ENCODE measurements at regions not wholly inside any gene's neighbourhood (a gene's known extent, or its start where the extent isn't known, plus 50 kb on each side); places are given as distances from the start of the nearest gene placed in this dataset.

DNA sequence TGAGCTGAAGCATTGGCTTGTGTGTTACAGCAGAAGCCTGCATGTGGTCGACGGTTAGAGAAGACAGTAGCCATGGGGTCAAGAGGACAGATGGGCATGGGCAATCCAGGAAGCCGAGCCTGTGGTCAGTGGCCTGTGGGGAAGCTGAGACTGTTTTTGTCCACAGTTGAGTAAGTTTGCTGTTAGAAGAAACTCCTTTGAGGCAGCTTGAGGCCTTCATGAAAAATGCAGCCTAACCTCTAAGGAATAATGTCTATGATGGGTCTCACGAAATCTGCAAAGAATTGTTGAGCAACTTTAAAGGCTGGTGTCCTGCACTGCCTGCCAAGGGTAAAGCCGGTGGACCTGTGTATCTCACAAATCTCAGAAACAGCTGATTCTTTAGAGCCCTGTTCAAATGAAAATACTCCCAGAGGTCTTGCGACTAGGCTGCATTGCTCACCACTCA is 322.4 kb downstream of the SETD4 start:
- Histone ChIP-seq H3K27me3 (no peaks in the 10 kb centered on the region), H3K27ac (peak overlapping the region; percentile 49), H3K36me3 (no peaks in the 10 kb centered on the region), H3K4me1 (peaks cover 17% of the 10 kb centered on the region), H3K4me3 (no peak overlapping the region), H3K9me3 (peaks cover 3% of the 10 kb centered on the region)
- DNase-seq (ENCODE audit: low spot score in 2 of 2), result no peak
- no peak for TF ChIP-seq EP300 (IDR thresholded peaks at IDR 0.05)
- TF ChIP-seq, protein P1, sequence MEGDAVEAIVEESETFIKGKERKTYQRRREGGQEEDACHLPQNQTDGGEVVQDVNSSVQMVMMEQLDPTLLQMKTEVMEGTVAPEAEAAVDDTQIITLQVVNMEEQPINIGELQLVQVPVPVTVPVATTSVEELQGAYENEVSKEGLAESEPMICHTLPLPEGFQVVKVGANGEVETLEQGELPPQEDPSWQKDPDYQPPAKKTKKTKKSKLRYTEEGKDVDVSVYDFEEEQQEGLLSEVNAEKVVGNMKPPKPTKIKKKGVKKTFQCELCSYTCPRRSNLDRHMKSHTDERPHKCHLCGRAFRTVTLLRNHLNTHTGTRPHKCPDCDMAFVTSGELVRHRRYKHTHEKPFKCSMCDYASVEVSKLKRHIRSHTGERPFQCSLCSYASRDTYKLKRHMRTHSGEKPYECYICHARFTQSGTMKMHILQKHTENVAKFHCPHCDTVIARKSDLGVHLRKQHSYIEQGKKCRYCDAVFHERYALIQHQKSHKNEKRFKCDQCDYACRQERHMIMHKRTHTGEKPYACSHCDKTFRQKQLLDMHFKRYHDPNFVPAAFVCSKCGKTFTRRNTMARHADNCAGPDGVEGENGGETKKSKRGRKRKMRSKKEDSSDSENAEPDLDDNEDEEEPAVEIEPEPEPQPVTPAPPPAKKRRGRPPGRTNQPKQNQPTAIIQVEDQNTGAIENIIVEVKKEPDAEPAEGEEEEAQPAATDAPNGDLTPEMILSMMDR (IDR thresholded peaks at IDR 0.05), result no peak
- WGBS, result 47% methylated on average over 6 of the region's 6 CpGs

DNA sequence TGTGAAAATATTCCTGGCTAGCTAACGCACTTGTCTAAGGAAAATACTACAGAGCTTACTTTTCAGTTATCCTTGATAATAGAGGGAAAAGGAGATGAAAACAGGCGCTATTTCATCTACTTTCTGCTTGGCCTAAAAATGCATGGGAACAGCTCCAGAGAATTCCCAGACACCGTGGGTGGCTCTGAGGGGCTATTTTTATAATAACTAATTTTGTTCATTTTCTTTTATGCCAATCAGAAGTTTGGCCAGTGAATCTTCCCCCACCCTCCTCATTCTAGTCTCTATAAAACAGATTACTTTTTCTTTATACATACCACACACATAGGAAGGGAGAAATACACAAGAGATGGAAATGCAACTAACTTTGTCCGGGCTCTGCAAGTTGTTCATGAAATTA is 322.9 kb downstream of the SETD4 start:
- Histone ChIP-seq H3K36me3 (no peaks in the 10 kb centered on the region), H3K4me3 (no peak overlapping the region), H3K27me3 (no peaks in the 10 kb centered on the region), H3K4me1 (peaks cover 17% of the 10 kb centered on the region), H3K9me3 (peaks cover 3% of the 10 kb centered on the region), H3K27ac (no peak overlapping the region)
- TF ChIP-seq POLR2A (IDR thresholded peaks at IDR 0.05), result no peak
- no peak for TF ChIP-seq POLR2AphosphoS5 (IDR thresholded peaks at IDR 0.05)
- TF ChIP-seq, protein P1 (IDR thresholded peaks at IDR 0.05), result no peak
- TF ChIP-seq EP300 (IDR thresholded peaks at IDR 0.05), result no peak
- no peak for DNase-seq (ENCODE audit: low spot score in 2 of 2)
- WGBS, result 59% methylated on average over 4 of the region's 4 CpGs

DNA sequence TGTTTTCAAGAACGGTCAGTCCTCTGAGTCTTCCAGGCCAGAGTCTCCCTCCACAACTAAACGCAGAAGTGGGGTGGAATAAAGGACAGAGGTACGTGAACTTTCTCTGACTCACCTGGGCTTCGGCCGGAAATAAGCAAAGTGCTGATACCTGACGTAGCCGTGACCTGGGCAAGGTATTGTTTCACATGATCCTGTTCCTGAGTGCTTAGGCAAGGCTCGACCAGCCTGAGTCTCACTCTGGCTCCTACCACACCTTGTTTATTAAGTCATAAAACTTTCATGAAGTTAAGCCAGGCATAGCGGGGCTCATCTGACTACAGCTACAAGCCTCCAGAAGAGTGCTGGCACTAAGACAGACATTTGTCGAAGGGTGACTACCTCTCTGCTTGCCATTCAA is 327.5 kb downstream of the SETD4 start:
- no peaks in the 10 kb centered on the region for H3K36me3 ChIP-seq
- no peak overlapping the region for H3K27ac ChIP-seq
- H3K4me3 ChIP-seq, result no peak overlapping the region
- no peak for DNase-seq (ENCODE audit: low spot score in 2 of 2)
- WGBS, result 93% methylated on average over 10 of the region's 10 CpGs
- H3K27me3 ChIP-seq, result no peaks in the 10 kb centered on the region
- no peak for TF ChIP-seq EP300 (IDR thresholded peaks at IDR 0.05)
- no peak for TF ChIP-seq POLR2A (IDR thresholded peaks at IDR 0.05)
- TF ChIP-seq POLR2AphosphoS5 (IDR thresholded peaks at IDR 0.05), result no peak
- TF ChIP-seq, protein P1 (IDR thresholded peaks at IDR 0.05), result no peak
- H3K4me1 ChIP-seq, result peaks cover 4% of the 10 kb centered on the region
- no peaks in the 10 kb centered on the region for H3K9me3 ChIP-seq

DNA sequence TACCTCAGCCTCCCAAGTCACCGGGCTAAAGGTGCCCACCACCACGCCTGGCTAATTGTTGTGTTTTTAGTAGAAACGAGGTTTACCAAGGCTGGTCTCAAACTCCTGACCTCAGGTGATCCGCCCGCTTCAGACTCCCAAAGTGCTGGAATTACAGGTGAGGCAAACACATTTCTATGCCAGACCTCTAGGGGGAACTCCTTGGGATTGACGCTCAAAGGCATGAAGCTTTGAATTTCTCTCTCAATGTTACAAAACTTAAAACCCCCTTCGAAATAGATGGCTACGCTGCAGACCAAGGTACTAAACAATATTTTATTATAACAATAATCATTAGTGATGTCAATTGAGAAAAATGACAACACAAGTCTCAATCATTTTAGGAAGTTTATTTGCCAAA is 330.0 kb downstream of the SETD4 start:
- WGBS, result 91% methylated on average over 8 of the region's 8 CpGs
- H3K27ac ChIP-seq, result no peak overlapping the region
- H3K36me3 ChIP-seq, result no peaks in the 10 kb centered on the region
- peaks cover 4% of the 10 kb centered on the region for H3K27me3 ChIP-seq
- H3K4me3 ChIP-seq, result no peak overlapping the region
- no peaks in the 10 kb centered on the region for H3K4me1 ChIP-seq
- no peaks in the 10 kb centered on the region for H3K9me3 ChIP-seq
- TF ChIP-seq, protein P1 (IDR thresholded peaks at IDR 0.05), result no peak
- TF ChIP-seq POLR2AphosphoS5 (IDR thresholded peaks at IDR 0.05) (no peak), EP300 (IDR thresholded peaks at IDR 0.05) (no peak)
- no peak for DNase-seq (ENCODE audit: low spot score in 2 of 2)

DNA sequence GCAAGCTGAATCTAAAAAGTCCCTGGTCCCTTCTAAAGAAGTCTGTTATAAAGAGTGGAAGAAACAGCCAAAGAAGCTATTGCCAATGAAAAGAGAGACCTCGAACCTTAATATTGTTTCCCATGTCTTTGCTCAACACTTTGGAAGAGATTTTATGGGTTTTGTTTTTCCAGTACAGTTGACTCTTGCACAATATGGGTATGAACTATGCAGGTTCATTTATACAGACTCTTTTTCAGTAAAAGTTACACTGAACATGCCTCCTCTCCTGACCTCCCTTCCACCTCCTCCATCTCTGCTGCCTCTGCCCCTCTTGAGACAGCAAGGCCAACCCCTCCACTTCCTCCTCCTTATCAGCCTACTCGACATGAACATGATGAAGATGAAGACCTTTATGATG is 332.5 kb downstream of the SETD4 start:
- WGBS, result 73% methylated on average over 2 of the region's 2 CpGs

More for the DNA sequence above, 332.5 kb downstream of the SETD4 start:
- no peaks in the 10 kb centered on the region for H3K4me1 ChIP-seq
- H3K4me3 ChIP-seq, result no peak overlapping the region
- no peak for DNase-seq (ENCODE audit: low spot score in 2 of 2)
- no peaks in the 10 kb centered on the region for H3K36me3 ChIP-seq
- no peak overlapping the region for H3K27ac ChIP-seq
- no peak for TF ChIP-seq EP300 (IDR thresholded peaks at IDR 0.05)
- no peak for TF ChIP-seq POLR2A (IDR thresholded peaks at IDR 0.05)
- no peak for TF ChIP-seq POLR2AphosphoS5 (IDR thresholded peaks at IDR 0.05)
- TF ChIP-seq, protein P1 (IDR thresholded peaks at IDR 0.05), result no peak
- peaks cover 4% of the 10 kb centered on the region for H3K27me3 ChIP-seq
- H3K9me3 ChIP-seq, result no peaks in the 10 kb centered on the region

Data from suprapubic skin (tissue), 4 donors.